ENCODE measurements at regions not wholly inside any gene's neighbourhood (a gene's known extent, or its start where the extent isn't known, plus 50 kb on each side); places are given as distances from the start of the nearest gene placed in this dataset.

DNA sequence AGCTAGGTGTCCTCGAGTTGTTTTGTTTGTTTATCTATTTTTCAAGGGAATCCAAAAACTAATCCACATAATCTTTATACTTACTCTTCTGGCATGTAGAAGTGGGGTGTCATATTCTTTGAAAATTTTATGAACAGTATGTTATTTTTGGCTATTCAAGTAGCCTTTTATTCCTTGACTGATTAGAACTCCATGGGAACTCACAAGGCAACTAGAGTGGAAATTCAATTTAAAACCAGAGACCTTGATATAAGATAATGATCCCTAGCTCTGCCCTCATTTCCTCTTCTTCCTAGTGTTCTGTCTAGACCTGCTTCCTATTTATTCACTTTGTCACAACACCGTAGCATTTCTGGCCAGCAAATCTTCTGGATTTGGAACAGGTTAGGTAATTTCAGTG lies 1123.7 kb upstream of the C9orf72 start:
- Histone ChIP-seq H3K36me3 (ENCODE audit: control insufficient read depth in 2 of 2, extremely low read depth in 1 of 2, insufficient read depth in 2 of 2, low read length in 2 of 2) (no peaks in the 10 kb centered on the region), H3K27ac (ENCODE audit: insufficient read depth, low read depth, low read length) (no peak overlapping the region), H4K20me1 (replicated peaks; ENCODE audit: control insufficient read depth, extremely low read depth, insufficient read depth, low read length) (no peaks in the 10 kb centered on the region), H3K4me1 (ENCODE audit: control insufficient read depth, extremely low read depth, insufficient read depth, low read length) (no peaks in the 10 kb centered on the region), H3K4me3 (replicated peaks in 1 of 3; ENCODE audit: insufficient read depth in 1 of 3, low read depth in 1 of 3, low read length in 3 of 3) (no peak overlapping the region), H3K9ac (replicated peaks; ENCODE audit: extremely low read depth, insufficient read depth, low read length) (no peak overlapping the region), H3K79me2 (ENCODE audit: control insufficient read depth, insufficient read depth, low read length) (no peaks in the 10 kb centered on the region), H3K9me3 (replicated peaks; ENCODE audit: control insufficient read depth, insufficient read depth, low read length) (peaks cover 2% of the 10 kb centered on the region), H3K27me3 (ENCODE audit: control insufficient read depth in 2 of 2, insufficient read depth in 2 of 2, low read length in 2 of 2) (no peaks in the 10 kb centered on the region), H3K9me1 (replicated peaks; ENCODE audit: control insufficient read depth, extremely low read depth, insufficient read depth, low read length) (no peaks in the 10 kb centered on the region), H2AFZ (ENCODE audit: low read depth, low read length) (no peak overlapping the region), H3K4me2 (ENCODE audit: insufficient read depth, low read length) (no peak overlapping the region)
- ChIA-PET CTCF (no interaction called here), POLR2A (no interaction called here)
- no peak for FAIRE-seq
- intact Hi-C loops (cut with micrococcal nuclease) (no loop called here), dilution Hi-C loops (cut with MboI; ENCODE audit: extremely low pct_ligation_motif_present, low sequenced_read_pairs) (no loop called here)
- BruUV-seq (replicated peaks): no TSS peak
- no peak for DNase-seq (ENCODE audit: low read depth, low spot score)
- TF ChIP-seq POLR2AphosphoS5 (IDR thresholded peaks at IDR 0.05; ENCODE audit: insufficient read depth, low read depth, low read length): no peak
- no peak for TF ChIP-seq JUN (IDR thresholded peaks at IDR 0.05; ENCODE audit: borderline replicate concordance, insufficient read depth, insufficient read length, low read depth)
- no peak for TF ChIP-seq MYC (IDR thresholded peaks at IDR 0.05; ENCODE audit: low read depth, low read length)
- TF ChIP-seq POLR2A (IDR thresholded peaks at IDR 0.05; ENCODE audit: low read depth, low read length): no peak
- TF ChIP-seq FOS (IDR thresholded peaks at IDR 0.05; ENCODE audit: borderline replicate concordance, insufficient read depth, low read length): no peak
- TF ChIP-seq GATA2 (IDR thresholded peaks at IDR 0.05; ENCODE audit: insufficient read depth, insufficient read length, low read depth, low read length): no peak
- no peak for TF ChIP-seq EZH2 (IDR thresholded peaks at IDR 0.05; ENCODE audit: borderline replicate concordance, low read depth, low read length, severe bottlenecking)
- TF ChIP-seq, protein P1, sequence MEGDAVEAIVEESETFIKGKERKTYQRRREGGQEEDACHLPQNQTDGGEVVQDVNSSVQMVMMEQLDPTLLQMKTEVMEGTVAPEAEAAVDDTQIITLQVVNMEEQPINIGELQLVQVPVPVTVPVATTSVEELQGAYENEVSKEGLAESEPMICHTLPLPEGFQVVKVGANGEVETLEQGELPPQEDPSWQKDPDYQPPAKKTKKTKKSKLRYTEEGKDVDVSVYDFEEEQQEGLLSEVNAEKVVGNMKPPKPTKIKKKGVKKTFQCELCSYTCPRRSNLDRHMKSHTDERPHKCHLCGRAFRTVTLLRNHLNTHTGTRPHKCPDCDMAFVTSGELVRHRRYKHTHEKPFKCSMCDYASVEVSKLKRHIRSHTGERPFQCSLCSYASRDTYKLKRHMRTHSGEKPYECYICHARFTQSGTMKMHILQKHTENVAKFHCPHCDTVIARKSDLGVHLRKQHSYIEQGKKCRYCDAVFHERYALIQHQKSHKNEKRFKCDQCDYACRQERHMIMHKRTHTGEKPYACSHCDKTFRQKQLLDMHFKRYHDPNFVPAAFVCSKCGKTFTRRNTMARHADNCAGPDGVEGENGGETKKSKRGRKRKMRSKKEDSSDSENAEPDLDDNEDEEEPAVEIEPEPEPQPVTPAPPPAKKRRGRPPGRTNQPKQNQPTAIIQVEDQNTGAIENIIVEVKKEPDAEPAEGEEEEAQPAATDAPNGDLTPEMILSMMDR (IDR thresholded peaks at IDR 0.05; ENCODE audit: extremely low read depth in 1 of 2, insufficient read depth in 1 of 2, low read depth in 1 of 2, low read length in 2 of 2): no peak
- TF ChIP-seq MAX (IDR thresholded peaks at IDR 0.05; ENCODE audit: insufficient read depth, insufficient read length): no peak
